ENCODE measurements at regions not wholly inside any gene's neighbourhood (a gene's known extent, or its start where the extent isn't known, plus 50 kb on each side); places are given as distances from the start of the nearest gene placed in this dataset.
"Not testable (repeated sequence)": the region's sequence is repeated elsewhere in the genome, so short reads cannot be mapped to it uniquely, and the experiment has no call there.

DNA sequence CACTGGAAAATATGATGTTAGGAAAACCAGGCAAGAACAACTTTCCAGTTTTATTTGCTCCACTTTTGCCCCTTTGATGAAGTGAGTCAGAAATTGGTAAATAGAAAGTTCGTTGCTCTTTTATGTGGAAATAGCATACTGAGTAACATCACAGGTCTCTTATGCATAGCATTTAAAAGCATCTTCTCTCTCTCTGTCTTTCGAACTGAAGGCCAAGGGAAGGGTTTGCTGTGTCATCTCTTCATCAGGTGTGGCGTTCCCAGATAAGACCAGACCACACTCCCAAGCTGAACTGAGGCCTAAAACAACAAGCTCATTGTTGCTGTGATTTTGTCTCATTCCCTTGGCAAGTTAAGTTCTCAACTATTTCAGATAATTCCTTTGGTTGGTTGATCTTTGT lies 131.8 kb upstream of the GRB10 start:
- Histone ChIP-seq H3K27me3 (no peaks in the 10 kb centered on the region), H3K9me3 (no peaks in the 10 kb centered on the region), H3K4me1 (no peaks in the 10 kb centered on the region), H3K4me3 (no peak overlapping the region), H3K27ac (no peak overlapping the region), H3K36me3 (replicated peaks in 1 of 2; ENCODE audit: insufficient read depth in 1 of 2, low read depth in 2 of 2) (no peaks in the 10 kb centered on the region)
- TF ChIP-seq, protein P1, sequence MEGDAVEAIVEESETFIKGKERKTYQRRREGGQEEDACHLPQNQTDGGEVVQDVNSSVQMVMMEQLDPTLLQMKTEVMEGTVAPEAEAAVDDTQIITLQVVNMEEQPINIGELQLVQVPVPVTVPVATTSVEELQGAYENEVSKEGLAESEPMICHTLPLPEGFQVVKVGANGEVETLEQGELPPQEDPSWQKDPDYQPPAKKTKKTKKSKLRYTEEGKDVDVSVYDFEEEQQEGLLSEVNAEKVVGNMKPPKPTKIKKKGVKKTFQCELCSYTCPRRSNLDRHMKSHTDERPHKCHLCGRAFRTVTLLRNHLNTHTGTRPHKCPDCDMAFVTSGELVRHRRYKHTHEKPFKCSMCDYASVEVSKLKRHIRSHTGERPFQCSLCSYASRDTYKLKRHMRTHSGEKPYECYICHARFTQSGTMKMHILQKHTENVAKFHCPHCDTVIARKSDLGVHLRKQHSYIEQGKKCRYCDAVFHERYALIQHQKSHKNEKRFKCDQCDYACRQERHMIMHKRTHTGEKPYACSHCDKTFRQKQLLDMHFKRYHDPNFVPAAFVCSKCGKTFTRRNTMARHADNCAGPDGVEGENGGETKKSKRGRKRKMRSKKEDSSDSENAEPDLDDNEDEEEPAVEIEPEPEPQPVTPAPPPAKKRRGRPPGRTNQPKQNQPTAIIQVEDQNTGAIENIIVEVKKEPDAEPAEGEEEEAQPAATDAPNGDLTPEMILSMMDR (IDR thresholded peaks at IDR 0.05), result no peak
- TF ChIP-seq POLR2A (IDR thresholded peaks at IDR 0.05), result no peak
- DNase-seq (no peak), ATAC-seq (no peak)
- WGBS, 2 donors, result 28 to 38% methylated on average over 3 of the region's 3 CpGs
- intact Hi-C loops (cut with DNase I), result no loop called here

DNA sequence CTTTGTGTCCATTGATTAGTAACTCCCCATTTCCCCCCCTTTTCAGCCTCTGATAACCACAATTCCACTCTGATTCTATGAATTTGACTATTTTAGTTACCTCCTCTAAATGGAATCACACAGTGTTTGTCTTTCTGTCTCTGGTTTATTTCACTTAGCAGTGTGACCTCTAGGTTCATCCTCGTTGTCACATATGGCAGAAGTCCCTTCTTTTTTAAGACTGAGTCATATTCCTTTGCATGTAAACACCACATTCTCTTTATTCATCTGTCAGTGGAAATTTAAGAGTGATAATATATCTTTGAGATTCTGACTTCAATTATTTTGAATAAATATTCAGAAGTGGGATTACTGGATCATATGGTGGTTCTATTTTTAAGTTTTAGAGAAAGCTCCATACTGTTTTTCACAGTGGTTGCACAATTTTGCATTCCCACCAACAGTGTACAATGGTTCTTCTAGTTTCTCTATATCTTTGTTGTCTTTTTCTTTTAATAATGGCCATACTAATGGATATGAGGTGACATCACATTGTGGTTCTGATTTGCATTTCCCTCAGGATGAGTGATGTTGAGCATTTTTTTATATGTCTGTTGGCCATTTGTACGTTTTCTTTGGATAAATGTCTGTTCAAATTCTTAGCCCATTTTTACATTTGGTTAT lies 126.1 kb upstream of the GRB10 start:
- H3K27ac ChIP-seq, result no peak overlapping the region
- H3K36me3 ChIP-seq (replicated peaks in 1 of 2; ENCODE audit: insufficient read depth in 1 of 2, low read depth in 2 of 2), result no peaks in the 10 kb centered on the region
- ATAC-seq (no peak), DNase-seq (no peak)
- H3K9me3 ChIP-seq, result no peaks in the 10 kb centered on the region
- no peaks in the 10 kb centered on the region for H3K4me1 ChIP-seq
- intact Hi-C loops (cut with DNase I), result no loop called here
- H3K27me3 ChIP-seq, result no peaks in the 10 kb centered on the region
- TF ChIP-seq, protein P1 (IDR thresholded peaks at IDR 0.05), result no peak
- TF ChIP-seq POLR2A (IDR thresholded peaks at IDR 0.05), result no peak
- WGBS, 2 donors, result 65 to 81% methylated on average over 2 of the region's 2 CpGs
- no peak overlapping the region for H3K4me3 ChIP-seq

DNA sequence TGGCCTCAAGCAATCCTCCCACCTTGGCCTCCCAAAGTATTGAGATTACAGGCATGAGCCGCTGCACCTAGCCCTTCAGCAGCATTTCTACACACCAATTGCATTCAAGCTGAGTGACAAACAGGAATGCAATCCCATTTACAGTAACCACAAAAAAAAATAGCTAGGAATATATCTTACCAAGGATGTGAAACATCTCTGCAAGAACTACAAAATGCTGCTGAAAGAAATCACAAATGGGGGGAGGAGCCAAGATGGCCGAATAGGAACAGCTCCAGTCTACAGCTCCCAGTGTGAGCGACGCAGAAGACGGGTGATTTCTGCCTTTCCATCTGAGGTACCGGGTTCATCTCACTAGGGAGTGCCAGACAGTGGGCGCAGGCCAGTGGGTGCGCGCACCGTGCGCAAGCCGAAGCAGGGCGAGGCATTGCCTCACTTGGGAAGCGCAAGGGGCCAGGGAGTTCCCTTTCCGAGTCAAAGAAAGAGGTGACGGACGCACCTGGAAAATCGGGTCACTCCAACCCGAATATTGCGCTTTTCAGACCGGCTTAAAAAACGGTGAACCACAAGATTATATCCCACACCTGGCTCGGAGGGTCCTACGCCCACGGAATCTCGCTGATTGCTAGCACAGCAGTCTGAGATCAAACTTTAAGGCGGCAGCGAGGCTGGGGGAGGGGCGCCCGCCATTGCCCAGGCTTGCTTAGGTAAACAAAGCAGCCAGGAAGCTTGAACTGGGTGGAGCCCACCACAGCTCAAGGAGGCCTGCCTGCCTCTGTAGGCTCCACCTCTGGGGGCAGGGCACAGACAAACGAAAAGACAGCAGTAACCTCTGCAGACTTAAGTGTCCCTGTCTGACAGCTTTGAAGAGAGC lies 116.1 kb upstream of the GRB10 start:
- WGBS, 2 donors, result 82 to 87% methylated on average over 30 to 31 of the region's 31 CpGs
- H3K27ac ChIP-seq; intact Hi-C loops (cut with DNase I); H3K36me3 ChIP-seq (replicated peaks in 1 of 2; ENCODE audit: insufficient read depth in 1 of 2, low read depth in 2 of 2); H3K27me3 ChIP-seq; H3K4me1 ChIP-seq; ATAC-seq; H3K4me3 ChIP-seq; DNase-seq; H3K9me3 ChIP-seq: not testable (repeated sequence)

DNA sequence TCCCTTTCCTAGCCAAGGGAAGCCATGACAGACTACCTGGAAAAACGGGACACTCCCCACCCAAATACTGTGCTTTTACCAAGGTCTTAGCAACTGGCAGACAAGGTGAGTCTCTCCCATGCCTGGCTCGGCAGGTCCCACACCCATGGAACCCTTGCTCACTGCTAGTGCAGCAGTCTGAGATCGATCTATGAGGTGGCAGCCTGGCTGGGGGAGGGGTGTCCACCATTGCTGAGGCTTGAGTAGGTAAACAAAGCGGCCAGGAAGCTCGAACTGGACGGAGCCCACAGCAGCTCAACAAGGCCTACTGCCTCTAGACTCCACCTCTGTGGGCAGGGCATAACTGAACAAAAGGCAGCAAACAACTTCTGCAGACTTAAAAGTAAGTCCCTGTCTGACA lies 104.4 kb upstream of the GRB10 start:
- H3K27me3 ChIP-seq; H3K4me1 ChIP-seq; H3K36me3 ChIP-seq (replicated peaks in 1 of 2; ENCODE audit: insufficient read depth in 1 of 2, low read depth in 2 of 2); DNase-seq; H3K4me3 ChIP-seq; H3K9me3 ChIP-seq; intact Hi-C loops (cut with DNase I); ATAC-seq; H3K27ac ChIP-seq: not testable (repeated sequence)
- WGBS, 2 donors, result 72 to 73% methylated on average over 6 of the region's 6 CpGs

DNA sequence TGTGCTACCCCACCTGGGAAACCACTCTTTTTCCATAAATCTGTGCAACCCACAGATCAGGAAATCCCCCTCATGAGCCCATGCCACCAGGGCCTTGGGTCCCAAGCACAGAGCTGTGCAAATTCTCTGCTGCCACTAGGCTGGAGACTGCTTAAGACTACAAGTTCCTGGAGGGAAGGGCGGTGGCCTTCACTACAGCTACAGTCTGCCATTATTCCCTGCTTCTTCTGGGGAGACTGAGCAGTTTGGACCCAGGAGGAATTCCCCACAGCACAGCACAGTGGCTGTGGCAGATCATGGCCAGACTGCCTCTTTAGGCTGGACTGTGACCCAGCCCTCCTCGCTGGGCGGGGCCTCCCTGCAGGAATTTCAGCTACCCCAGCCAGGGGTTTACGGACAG lies 89.7 kb upstream of the GRB10 start:
- H3K36me3 ChIP-seq (replicated peaks in 1 of 2; ENCODE audit: insufficient read depth in 1 of 2, low read depth in 2 of 2), result no peaks in the 10 kb centered on the region
- 91 to 100% methylated on average over 3 to 4 of the region's 4 CpGs for WGBS, 2 donors
- intact Hi-C loops (cut with DNase I), result no loop called here
- H3K27me3 ChIP-seq, result no peaks in the 10 kb centered on the region
- no peak overlapping the region for H3K4me3 ChIP-seq
- DNase-seq, result no peak
- no peak for ATAC-seq
- TF ChIP-seq POLR2A (IDR thresholded peaks at IDR 0.05), result no peak
- TF ChIP-seq, protein P1 (IDR thresholded peaks at IDR 0.05), result no peak
- no peak overlapping the region for H3K27ac ChIP-seq
- H3K4me1 ChIP-seq, result peaks cover 19% of the 10 kb centered on the region
- no peaks in the 10 kb centered on the region for H3K9me3 ChIP-seq

Measured in body of pancreas (tissue), 4 donors.